ENCODE measurements at regions not wholly inside any gene's neighbourhood (a gene's known extent, or its start where the extent isn't known, plus 50 kb on each side); places are given as distances from the start of the nearest gene placed in this dataset.

GRCh38 chr4:189615217-189615663, 325.4 kb upstream of the FRG1 start:
- no peak for TF ChIP-seq CTCF (IDR thresholded peaks at IDR 0.05 in 8 of 11, conservative IDR thresholded peaks at IDR 0.05 in 3 of 11)
- TF ChIP-seq POLR2A (IDR thresholded peaks at IDR 0.05), result no peak
- no peak for TF ChIP-seq POLR2AphosphoS5 (IDR thresholded peaks at IDR 0.05)

Data from spleen (tissue), 7 donors.